GM23248 (cell line): ENCODE measurements at regions not wholly inside any gene's neighbourhood (a gene's known extent, or its start where the extent isn't known, plus 50 kb on each side); places are given as distances from the start of the nearest gene placed in this dataset.

Experiments
- EZH2 ChIP-seq: fragments of 200-600 bp; sonication (generic); IDR thresholded peaks from 2 replicates; pipeline ENCODE4 v1.6.1; 2018; ENCODE audit warnings: antibody characterized with exemption, mild to moderate bottlenecking; ENCODE audit not compliant: insufficient read depth, poor library complexity, severe bottlenecking
- EZH2phosphoT487 ChIP-seq: fragments of 200-600 bp; sonication (generic); IDR thresholded peaks from 2 replicates; pipeline ENCODE4 v1.6.1; 2018; ENCODE audit warnings: antibody characterized with exemption, moderate library complexity, mild to moderate bottlenecking, low read depth; ENCODE audit not compliant: insufficient read depth

GRCh38 chr13:44660050-44660449 is 83.9 kb upstream of the TSC22D1 start:
- no peak for TF ChIP-seq EZH2
- TF ChIP-seq EZH2phosphoT487, result no peak
